Left renal cortex interstitium (tissue), 4 donors: ENCODE measurements at regions not wholly inside any gene's neighbourhood (a gene's known extent, or its start where the extent isn't known, plus 50 kb on each side); places are given as distances from the start of the nearest gene placed in this dataset.

ENCODE experiments used
- DNase-seq, 4 donors: peaks; one replicate each; pipeline ENCODE4 v3.0.0-alpha.2; 2013; ENCODE audit warnings: low read depth in 4 of 4, low spot score in 2 of 4, missing footprints in 1 of 4

- no peak for DNase-seq
Measured at GRCh38 chr16:85460252-85461021, 152.7 kb upstream of the GSE1 start.

GRCh38 chr16:85461022-85461813, 151.9 kb upstream of the GSE1 start:
- DNase-seq, result no peak

GRCh38 chr16:85461814-85462713, 151.1 kb upstream of the GSE1 start:
- DNase-seq, result peak in 2 of 4 donors; percentile 72 to 77

GRCh38 chr16:85462714-85463611, 150.2 kb upstream of the GSE1 start:
- DNase-seq, result no peak

GRCh38 chr16:85463672-85464382, 149.3 kb upstream of the GSE1 start:
- DNase-seq, result no peak

- no peak for DNase-seq
Measured at GRCh38 chr16:85464383-85465305, 148.5 kb upstream of the GSE1 start.

GRCh38 chr16:85465328-85466303, 147.5 kb upstream of the GSE1 start:
- DNase-seq, result no peak

GRCh38 chr16:85466304-85466700, 146.8 kb upstream of the GSE1 start:
- DNase-seq, result no peak

GRCh38 chr16:85466989-85467388, 146.1 kb upstream of the GSE1 start:
- no peak for DNase-seq

GRCh38 chr16:85469929-85470590, 143.1 kb upstream of the GSE1 start:
- DNase-seq, result no peak

GRCh38 chr16:85470873-85471272, 142.2 kb upstream of the GSE1 start:
- no peak for DNase-seq

GRCh38 chr16:85471469-85472431, 141.4 kb upstream of the GSE1 start:
- DNase-seq, result no peak

GRCh38 chr16:85472514-85472913, 140.6 kb upstream of the GSE1 start:
- DNase-seq, result no peak

GRCh38 chr16:85473323-85473722, 139.8 kb upstream of the GSE1 start:
- no peak for DNase-seq

- peak in 1 of 4 donors; percentile 37 for DNase-seq
Measured at GRCh38 chr16:85473909-85474620, 139.1 kb upstream of the GSE1 start.
